Skeletal muscle cell (primary cell): ENCODE measurements at regions not wholly inside any gene's neighbourhood (a gene's known extent, or its start where the extent isn't known, plus 50 kb on each side); places are given as distances from the start of the nearest gene placed in this dataset.
"Not testable (repeated sequence)": the region's sequence is repeated elsewhere in the genome, so short reads cannot be mapped to it uniquely, and the experiment has no call there.

Experiments used
- DNase-seq: peaks from one replicate; pipeline ENCODE4 v3.0.0-alpha.2; 2010; ENCODE audit warnings: low read depth
- H3K4me3 ChIP-seq: 2 replicates; pipeline ENCODE4 v1.5.1; 2011; ENCODE audit warnings: low read depth, mild to moderate bottlenecking, control low read depth, low read length, moderate library complexity

- H3K4me3 ChIP-seq = no peak overlapping the region
- no peak for DNase-seq
These were observed 91.7 kb downstream of the BLID start for GRCh38 chr11:122024278-122024677.

GRCh38 chr11:122023614-122024250 is 92.3 kb downstream of the BLID start:
- H3K4me3 ChIP-seq = no peak overlapping the region
- no peak for DNase-seq

GRCh38 chr11:122022646-122023045 is 93.4 kb downstream of the BLID start:
- DNase-seq = no peak
- no peak overlapping the region for H3K4me3 ChIP-seq

GRCh38 chr11:122020902-122021301 is 95.1 kb downstream of the BLID start:
- no peak for DNase-seq
- H3K4me3 ChIP-seq = no peak overlapping the region

- no peak for DNase-seq
These were observed 95.9 kb downstream of the BLID start for GRCh38 chr11:122019908-122020694.

GRCh38 chr11:122007601-122008071 is 108.4 kb downstream of the BLID start:
- peak; percentile 56 for DNase-seq
- H3K4me3 ChIP-seq = no peak overlapping the region

More at GRCh38 chr11:122019908-122020694, 95.9 kb downstream of the BLID start:
- no peak overlapping the region for H3K4me3 ChIP-seq

- H3K4me3 ChIP-seq = no peak overlapping the region
- DNase-seq = no peak
These were observed 111.6 kb downstream of the BLID start for GRCh38 chr11:122004446-122004845.

GRCh38 chr11:122002926-122003325 is 113.1 kb downstream of the BLID start:
- no peak overlapping the region for H3K4me3 ChIP-seq
- no peak for DNase-seq

- no peak for DNase-seq
- no peak overlapping the region for H3K4me3 ChIP-seq
These were observed 114.0 kb downstream of the BLID start for GRCh38 chr11:122002047-122002446.

- no peak for DNase-seq
- no peak overlapping the region for H3K4me3 ChIP-seq
These were observed 116.4 kb downstream of the BLID start for GRCh38 chr11:121999651-122000050.

- H3K4me3 ChIP-seq = no peak overlapping the region
- peak; percentile 39 for DNase-seq
These were observed 119.4 kb downstream of the BLID start for GRCh38 chr11:121996574-121996973.

GRCh38 chr11:121983901-121984300 is 132.1 kb downstream of the BLID start:
- no peak for DNase-seq
- H3K4me3 ChIP-seq = no peak overlapping the region

GRCh38 chr11:121977914-121978313 is 138.1 kb downstream of the BLID start:
- H3K4me3 ChIP-seq, DNase-seq: not testable (repeated sequence)

- peak; percentile 5 for DNase-seq
- no peak overlapping the region for H3K4me3 ChIP-seq
These were observed 147.4 kb downstream of the BLID start for GRCh38 chr11:121968638-121969037.

- H3K4me3 ChIP-seq = no peak overlapping the region
- DNase-seq = no peak
These were observed 148.8 kb downstream of the BLID start for GRCh38 chr11:121967131-121967704.

GRCh38 chr11:121965330-121965729 is 150.7 kb downstream of the BLID start:
- peak; percentile 53 for DNase-seq
- H3K4me3 ChIP-seq = no peak overlapping the region

GRCh38 chr11:121964591-121964990 is 151.4 kb downstream of the BLID start:
- H3K4me3 ChIP-seq = no peak overlapping the region
- DNase-seq = peak; percentile 25

- DNase-seq, H3K4me3 ChIP-seq: not testable (repeated sequence)
These were observed 152.2 kb downstream of the BLID start for GRCh38 chr11:121963846-121964245.

GRCh38 chr11:121961321-121961801 is 154.7 kb downstream of the BLID start:
- no peak overlapping the region for H3K4me3 ChIP-seq
- no peak for DNase-seq

- no peak for DNase-seq
- H3K4me3 ChIP-seq = no peak overlapping the region
These were observed 157.1 kb downstream of the BLID start for GRCh38 chr11:121958971-121959325.
